H9 (cell line): ENCODE measurements at regions not wholly inside any gene's neighbourhood (a gene's known extent, or its start where the extent isn't known, plus 50 kb on each side); places are given as distances from the start of the nearest gene placed in this dataset.
"Not testable (repeated sequence)": the region's sequence is repeated elsewhere in the genome, so short reads cannot be mapped to it uniquely, and the experiment has no call there.

Experiments used
- DNase-seq: peaks from one replicate; pipeline ENCODE4 v3.0.0-alpha.2; 2017
- H2AFZ ChIP-seq: one replicate; pipeline ENCODE4 v1.6.1; 2013; ENCODE audit warnings: mild to moderate bottlenecking, low read length, control low read depth, moderate library complexity
- H2AK5ac ChIP-seq: 2 replicates; pipeline ENCODE4 v1.6.1; 2013; ENCODE audit warnings: low read length, control low read depth, mixed read lengths; ENCODE audit not compliant: insufficient read length
- H2BK120ac ChIP-seq: one replicate; pipeline ENCODE4 v1.6.1; 2013; ENCODE audit warnings: low read depth, mild to moderate bottlenecking, low read length, control low read depth, inconsistent platforms; ENCODE audit not compliant: poor library complexity, severe bottlenecking
- H2BK12ac ChIP-seq: 2 replicates; pipeline ENCODE4 v1.6.1; 2013; ENCODE audit warnings: low read length, control low read depth, mixed read lengths, low read depth; ENCODE audit not compliant: insufficient read length
- H2BK15ac ChIP-seq: 2 replicates; pipeline ENCODE4 v1.6.1; 2013; ENCODE audit warnings: low read depth, low read length, control low read depth
- H2BK20ac ChIP-seq: one replicate; pipeline ENCODE4 v1.6.1; 2013; ENCODE audit warnings: low read depth, mild to moderate bottlenecking, low read length, control low read depth, inconsistent platforms; ENCODE audit not compliant: poor library complexity, severe bottlenecking
- H2BK5ac ChIP-seq: 2 replicates; pipeline ENCODE4 v1.6.1; 2013; ENCODE audit warnings: low read length, control low read depth, mixed read lengths; ENCODE audit not compliant: insufficient read length
- H3K14ac ChIP-seq: 2 replicates; pipeline ENCODE4 v1.6.1; 2013; ENCODE audit warnings: low read length, control low read depth; ENCODE audit not compliant: insufficient read depth
- H3K18ac ChIP-seq: 2 replicates; pipeline ENCODE4 v1.6.1; 2013; ENCODE audit warnings: low read depth, mild to moderate bottlenecking, mixed read lengths, low read length, control low read depth; ENCODE audit not compliant: insufficient read length
- H3K23ac ChIP-seq: 2 replicates; pipeline ENCODE4 v1.6.1; 2013; ENCODE audit warnings: low read length, control low read depth, mixed read lengths, low read depth; ENCODE audit not compliant: insufficient read length
- H3K23me2 ChIP-seq: 2 replicates; pipeline ENCODE4 v1.6.1; 2013; ENCODE audit warnings: low read depth, mild to moderate bottlenecking, mixed read lengths, low read length, control low read depth; ENCODE audit not compliant: insufficient read length, poor library complexity, severe bottlenecking
- H3K27ac ChIP-seq: 2 replicates; pipeline ENCODE4 v1.5.1; 2013; ENCODE audit warnings: low read length, control low read depth, mixed read lengths, low read depth; ENCODE audit not compliant: insufficient read length
- H3K27me3 ChIP-seq: 2 replicates; pipeline ENCODE4 v1.6.1; 2013; ENCODE audit warnings: low read length, control low read depth, inconsistent platforms; ENCODE audit not compliant: insufficient read depth
- H3K4ac ChIP-seq: 2 replicates; pipeline ENCODE4 v1.6.1; 2013; ENCODE audit warnings: low read depth, mild to moderate bottlenecking, control low read depth, inconsistent platforms, low read length, moderate library complexity
- H3K4me1 ChIP-seq: 2 replicates; pipeline ENCODE4 v1.6.1; 2013; ENCODE audit warnings: low read length, control low read depth, inconsistent platforms; ENCODE audit not compliant: insufficient read depth
- H3K4me2 ChIP-seq: 2 replicates; pipeline ENCODE4 v1.6.1; 2013; ENCODE audit warnings: low read length, control low read depth, mixed read lengths; ENCODE audit not compliant: insufficient read length, insufficient read depth
- H3K56ac ChIP-seq: 2 replicates; pipeline ENCODE4 v1.6.1; 2013; ENCODE audit warnings: low read depth, mild to moderate bottlenecking, mixed read lengths, low read length, control low read depth; ENCODE audit not compliant: insufficient read length
- H3K79me1 ChIP-seq: 2 replicates; pipeline ENCODE4 v1.6.1; 2013; ENCODE audit warnings: low read depth, mild to moderate bottlenecking, moderate library complexity, low read length, control low read depth, inconsistent platforms; ENCODE audit not compliant: insufficient read depth, poor library complexity, severe bottlenecking
- H3K79me2 ChIP-seq: 2 replicates; pipeline ENCODE4 v1.6.1; 2013; ENCODE audit warnings: low read length, control low read depth, inconsistent platforms; ENCODE audit not compliant: insufficient read depth
- H3K9ac ChIP-seq: 2 replicates; pipeline ENCODE4 v1.6.1; 2013; ENCODE audit warnings: low read length, control low read depth, mixed read lengths; ENCODE audit not compliant: insufficient read length; ENCODE audit errors: extremely low read depth
- H3K9me3 ChIP-seq: one replicate; pipeline ENCODE4 v1.6.1; 2013; ENCODE audit warnings: low read depth, low read length, inconsistent platforms; ENCODE audit not compliant: control insufficient read depth
- H3T11ph ChIP-seq: one replicate; pipeline ENCODE4 v1.6.1; 2013; ENCODE audit warnings: mild to moderate bottlenecking, low read length, control low read depth, inconsistent platforms
- H4K20me1 ChIP-seq: one replicate; pipeline ENCODE4 v1.6.1; 2013; ENCODE audit not compliant: control insufficient read depth, insufficient read length, insufficient read depth
- H4K5ac ChIP-seq: 2 replicates; pipeline ENCODE4 v1.6.1; 2013; ENCODE audit warnings: low read depth, mild to moderate bottlenecking, mixed read lengths, low read length, control low read depth; ENCODE audit not compliant: insufficient read length
- H4K8ac ChIP-seq: replicated peaks from 2 replicates; pipeline ENCODE4 v1.6.1; 2013; ENCODE audit warnings: low read length, control low read depth, mixed read lengths, low read depth; ENCODE audit not compliant: insufficient read length
- H4K91ac ChIP-seq: 2 replicates; pipeline ENCODE4 v1.6.1; 2013; ENCODE audit warnings: low read depth, mild to moderate bottlenecking, moderate library complexity, mixed read lengths, low read length, control low read depth; ENCODE audit not compliant: insufficient read length
- H3K27ac Mint-ChIP-seq, 3 experiments: 2 replicates in 2 of 3; 3 replicates in 1 of 3; pipeline ENCODE4 v1.8.0; 2020 to 2021; ENCODE audit warnings: mixed read lengths in 3 of 3, mild to moderate bottlenecking in 1 of 3, moderate library complexity in 1 of 3
- H3K27me3 Mint-ChIP-seq: 2 replicates; pipeline ENCODE4 v1.8.0; 2021; ENCODE audit warnings: low read depth, mild to moderate bottlenecking, moderate library complexity, mixed read lengths
- H3K36me3 Mint-ChIP-seq, 3 experiments: 2 replicates in 2 of 3; 3 replicates in 1 of 3; pipeline ENCODE4 v1.8.0; 2020 to 2021; ENCODE audit warnings: low read depth in 3 of 3, mixed read lengths in 3 of 3; ENCODE audit not compliant: insufficient read depth in 1 of 3
- H3K4me1 Mint-ChIP-seq, 2 experiments: 2 replicates each; pipeline ENCODE4 v1.8.0; 2020; ENCODE audit warnings: mixed read lengths in 2 of 2
- H3K4me3 Mint-ChIP-seq, 2 experiments: 2 replicates in 1 of 2; 3 replicates in 1 of 2; pipeline ENCODE4 v1.8.0; 2020 to 2021; ENCODE audit warnings: mild to moderate bottlenecking in 2 of 2, mixed read lengths in 2 of 2, moderate library complexity in 1 of 2
- H3K9me3 Mint-ChIP-seq, 2 experiments: 2 replicates in 1 of 2; 3 replicates in 1 of 2; pipeline ENCODE4 v1.8.0; 2020; ENCODE audit warnings: mild to moderate bottlenecking in 2 of 2, mixed read lengths in 2 of 2, moderate library complexity in 1 of 2
- WGBS: extraction: QIAGEN DNeasy Blood & Tissue Kit; methylation state at CpG from one replicate; pipeline ENCODE4 v1.1.7; 2013; ENCODE audit warnings: missing lambda C conversion rate, low lambda C conversion rate, mixed read lengths; ENCODE audit not compliant: insufficient read length; ENCODE audit errors: extremely low coverage; 5-methylcytosine and 5-hydroxymethylcytosine counted together

DNA sequence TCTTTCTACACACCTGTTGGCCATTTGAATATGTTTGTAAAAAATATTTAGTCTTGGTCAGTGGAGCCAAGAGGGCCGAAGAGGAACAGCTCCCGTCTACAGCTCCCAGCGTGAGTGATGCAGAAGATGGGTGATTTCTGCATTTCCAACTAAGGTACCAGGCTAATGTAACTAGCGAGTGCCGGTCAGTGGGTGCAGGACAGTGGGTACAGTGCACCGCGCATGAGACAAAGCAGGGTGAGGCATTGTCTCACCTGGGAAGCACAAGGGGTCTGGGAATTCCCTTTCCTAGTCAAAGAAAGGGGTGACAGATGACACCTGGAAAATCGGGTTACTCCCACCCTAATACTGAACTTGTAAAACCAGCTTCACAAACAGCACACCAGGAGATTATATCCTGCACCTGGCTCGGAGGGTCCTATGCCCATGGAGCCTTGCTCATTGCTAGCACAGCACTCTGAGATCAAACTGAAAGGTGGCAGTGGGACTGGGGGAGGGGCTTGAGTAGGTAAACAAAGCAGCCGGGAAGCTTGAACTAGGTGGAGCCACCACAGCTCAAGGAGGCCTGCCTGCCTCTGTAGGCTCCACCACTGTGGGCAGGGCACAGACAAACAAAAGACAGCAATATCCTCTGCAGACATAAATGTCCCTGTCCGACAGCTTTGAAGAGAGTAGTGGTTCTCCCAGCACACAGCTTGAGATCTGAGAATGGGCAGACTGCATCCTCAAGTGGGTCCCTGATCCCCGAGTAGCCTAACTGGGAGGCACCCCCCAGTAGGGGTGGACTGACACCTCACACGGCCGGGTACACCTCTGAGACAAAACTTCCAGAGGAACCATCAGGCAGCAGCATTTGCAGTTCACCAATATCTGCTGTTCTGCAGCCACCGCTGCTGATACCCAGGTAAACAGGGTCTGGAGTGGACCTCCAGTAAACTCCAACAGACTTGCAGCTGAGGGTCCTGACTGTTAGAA lies 4239.5 kb upstream of the OR11H1 start:
- not testable (repeated sequence) for H2BK12ac ChIP-seq, H4K8ac ChIP-seq, H3K9ac ChIP-seq, H2AFZ ChIP-seq, H3T11ph ChIP-seq, H3K18ac ChIP-seq, H4K5ac ChIP-seq, H2BK15ac ChIP-seq, H2AK5ac ChIP-seq, H3K23ac ChIP-seq, H3K4ac ChIP-seq, H3K23me2 ChIP-seq, H2BK120ac ChIP-seq, H3K79me1 ChIP-seq, H3K4me1 Mint-ChIP-seq, H3K27ac Mint-ChIP-seq, H3K79me2 ChIP-seq, H2BK20ac ChIP-seq, H4K91ac ChIP-seq, H2BK5ac ChIP-seq, H3K27me3 Mint-ChIP-seq, H3K14ac ChIP-seq, H3K56ac ChIP-seq, H4K20me1 ChIP-seq, H3K4me2 ChIP-seq, H3K4me1 ChIP-seq, H3K27me3 ChIP-seq, H3K4me3 Mint-ChIP-seq, DNase-seq, H3K27ac ChIP-seq
- Mint-ChIP-seq H3K36me3 (peaks cover 19 to 61% (median 40%) of the 10 kb centered on the region in 3 experiments), H3K9me3 (peaks cover 87 to 88% of the 10 kb centered on the region in 2 experiments)
- H3K9me3 ChIP-seq, result peaks cover 41% of the 10 kb centered on the region
- WGBS, result no CpG with 5 or more reads among the region's 15 CpGs

DNA sequence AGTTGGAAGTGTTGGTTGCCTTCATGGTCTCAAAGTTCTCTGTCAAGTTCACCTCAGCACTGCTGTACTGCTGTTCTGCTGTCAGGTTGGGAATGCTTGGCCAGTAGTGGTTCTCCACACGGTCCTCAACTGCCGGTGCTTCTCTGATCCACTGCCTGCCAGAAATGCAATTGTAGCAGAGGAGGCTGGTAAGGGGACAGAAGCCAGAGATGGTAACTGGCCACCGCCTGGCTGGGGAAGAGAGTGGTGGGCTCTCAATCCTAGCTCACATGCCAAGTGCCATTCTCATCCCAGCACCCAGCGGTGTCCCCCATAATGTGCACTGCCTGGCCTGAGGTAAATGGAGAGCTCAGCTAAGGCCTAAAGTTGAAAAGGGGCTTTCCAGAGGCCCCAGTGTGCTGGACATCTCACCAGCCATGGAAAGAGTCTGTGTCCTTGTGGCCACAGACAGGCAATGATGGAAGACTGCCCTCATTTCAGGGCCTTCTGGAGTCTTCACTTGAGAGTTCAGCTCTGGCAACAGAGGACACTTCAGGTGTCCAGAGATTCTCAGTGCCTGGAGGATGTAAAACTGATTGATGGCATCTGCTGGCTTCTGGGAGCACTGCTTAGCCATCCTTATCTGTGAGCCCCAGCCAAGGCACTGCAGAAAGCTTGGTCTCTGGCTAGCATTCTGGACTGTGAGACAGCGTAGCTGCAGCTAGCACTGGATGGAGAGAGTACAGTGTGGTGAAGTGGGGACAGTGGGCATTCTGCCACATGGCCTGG lies 4229.7 kb upstream of the OR11H1 start:
- not testable (repeated sequence) for H3K4me1 Mint-ChIP-seq, H3K27ac ChIP-seq, H2BK5ac ChIP-seq, H3T11ph ChIP-seq, H3K27me3 ChIP-seq, H2BK15ac ChIP-seq, H3K23me2 ChIP-seq, H3K4ac ChIP-seq, H3K79me2 ChIP-seq, DNase-seq, H4K20me1 ChIP-seq, H2AFZ ChIP-seq, H2BK20ac ChIP-seq, H3K27me3 Mint-ChIP-seq, H3K4me3 Mint-ChIP-seq, H3K56ac ChIP-seq, H3K9ac ChIP-seq, H4K91ac ChIP-seq, H4K8ac ChIP-seq, H2BK120ac ChIP-seq, H2BK12ac ChIP-seq, H3K79me1 ChIP-seq, H4K5ac ChIP-seq, H3K14ac ChIP-seq, H3K4me2 ChIP-seq, H3K27ac Mint-ChIP-seq, H2AK5ac ChIP-seq, H3K4me1 ChIP-seq, H3K18ac ChIP-seq, H3K23ac ChIP-seq
- WGBS, result no CpG with 5 or more reads among the region's 5 CpGs
- Mint-ChIP-seq H3K36me3 (peaks cover 23 to 45% (median 34%) of the 10 kb centered on the region in 3 experiments), H3K9me3 (peaks cover 86 to 94% of the 10 kb centered on the region in 2 experiments)
- peaks cover 46% of the 10 kb centered on the region for H3K9me3 ChIP-seq
